DND-41 (cell line): ENCODE measurements at regions not wholly inside any gene's neighbourhood (a gene's known extent, or its start where the extent isn't known, plus 50 kb on each side); places are given as distances from the start of the nearest gene placed in this dataset.
"Not testable (repeated sequence)": the region's sequence is repeated elsewhere in the genome, so short reads cannot be mapped to it uniquely, and the experiment has no call there.

Source experiments
- ATAC-seq: fragments of 200-7000 bp; cut with Tn5 transposase; 3 replicates; pipeline ENCODE4 v1.9.1; 2021; ENCODE audit warnings: low read depth; ENCODE audit not compliant: insufficient read depth
- DNase-seq: peaks from one replicate; pipeline ENCODE4 v3.0.0-alpha.2; 2020
- H2AFZ ChIP-seq: 2 replicates; pipeline ENCODE4 v1.6.0; 2012; ENCODE audit warnings: low read depth, low read length
- H3K27ac ChIP-seq: 2 replicates; pipeline ENCODE4 v1.5.1; 2012; ENCODE audit warnings: low read length, inconsistent platforms
- H3K27me3 ChIP-seq: fragments of 200-600 bp; sonication (generic); 2 replicates; pipeline ENCODE4 v1.6.0; 2012; ENCODE audit warnings: low read length, mild to moderate bottlenecking, inconsistent platforms; ENCODE audit not compliant: insufficient read depth, poor library complexity
- H3K36me3 ChIP-seq: 2 replicates; pipeline ENCODE4 v1.5.1; 2012; ENCODE audit warnings: low read length, inconsistent platforms; ENCODE audit not compliant: insufficient read depth
- H3K4me1 ChIP-seq: 2 replicates; pipeline ENCODE4 v1.5.1; 2012; ENCODE audit warnings: mild to moderate bottlenecking, low read length; ENCODE audit not compliant: insufficient read depth
- H3K4me2 ChIP-seq: 2 replicates; pipeline ENCODE4 v1.6.0; 2012; ENCODE audit warnings: mild to moderate bottlenecking, moderate library complexity, low read length, inconsistent platforms; ENCODE audit not compliant: insufficient read depth
- H3K4me3 ChIP-seq, 2 experiments: fragments of 200-600 bp in 1 of 2; shearing (Covaris generic) in 1 of 2; 2 replicates each; pipeline ENCODE4 v1.5.1; 2012 to 2016; ENCODE audit warnings: inconsistent platforms in 2 of 2, low read length in 2 of 2, mild to moderate bottlenecking in 2 of 2, low read depth in 1 of 2, moderate library complexity in 1 of 2
- H3K79me2 ChIP-seq: 2 replicates; pipeline ENCODE4 v1.6.0; 2012; ENCODE audit warnings: low read length, inconsistent platforms; ENCODE audit not compliant: insufficient read depth
- H3K9ac ChIP-seq: 2 replicates; pipeline ENCODE4 v1.6.0; 2012; ENCODE audit warnings: low read depth, mild to moderate bottlenecking, inconsistent platforms, low read length, moderate library complexity
- H3K9me3 ChIP-seq: 2 replicates; pipeline ENCODE4 v1.5.1; 2012; ENCODE audit warnings: low read length, moderate library complexity, mild to moderate bottlenecking, inconsistent platforms; ENCODE audit not compliant: insufficient read depth, severe bottlenecking
- H4K20me1 ChIP-seq: 2 replicates; pipeline ENCODE4 v1.6.0; 2012; ENCODE audit warnings: low read length; ENCODE audit not compliant: insufficient read depth
- CTCF ChIP-seq: IDR thresholded peaks from 2 replicates; pipeline ENCODE4 v1.5.1; 2012; ENCODE audit warnings: borderline replicate concordance, low read length, moderate library complexity, mild to moderate bottlenecking; ENCODE audit not compliant: poor library complexity, severe bottlenecking; ENCODE audit errors: extremely low read depth
- EZH2 ChIP-seq: IDR thresholded peaks from 3 replicates; pipeline ENCODE4 v1.6.1; 2012; ENCODE audit warnings: borderline replicate concordance, low read depth, mild to moderate bottlenecking, moderate library complexity, low read length, inconsistent platforms; ENCODE audit not compliant: severe bottlenecking

DNA sequence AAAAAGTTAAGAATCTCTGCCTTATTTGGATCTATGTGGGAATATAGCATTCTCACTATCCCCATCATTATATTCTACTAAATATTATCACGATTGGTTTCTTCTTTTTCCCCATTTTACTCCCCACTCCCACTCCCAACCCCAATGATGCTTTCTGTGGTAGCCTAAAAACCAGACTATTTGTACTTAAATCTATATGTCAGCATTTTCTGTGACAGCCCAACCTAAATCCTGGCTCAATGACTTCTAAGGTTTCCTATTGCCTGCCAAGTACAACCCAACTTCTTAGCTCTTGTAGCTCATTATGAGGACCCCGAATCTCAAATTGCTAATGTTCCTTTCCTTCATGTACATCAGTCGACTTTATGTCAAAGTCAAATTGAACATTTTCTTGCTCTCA lies 598.6 kb downstream of the XPNPEP1 start:
- Histone ChIP-seq H3K27me3 (no peaks in the 10 kb centered on the region), H3K9ac (no peak overlapping the region), H3K4me2 (no peak overlapping the region), H3K27ac (no peak overlapping the region), H3K9me3 (no peaks in the 10 kb centered on the region), H2AFZ (no peak overlapping the region), H3K4me1 (no peaks in the 10 kb centered on the region), H4K20me1 (no peaks in the 10 kb centered on the region), H3K79me2 (no peaks in the 10 kb centered on the region), H3K4me3 (no peak overlapping the region), H3K36me3 (no peaks in the 10 kb centered on the region)
- no peak for TF ChIP-seq EZH2
- TF ChIP-seq CTCF: no peak
- ATAC-seq (no peak), DNase-seq (no peak)

- no peak overlapping the region for H3K27ac ChIP-seq
- H4K20me1 ChIP-seq: no peaks in the 10 kb centered on the region
- no peaks in the 10 kb centered on the region for H3K9me3 ChIP-seq
- no peaks in the 10 kb centered on the region for H3K36me3 ChIP-seq
- no peaks in the 10 kb centered on the region for H3K27me3 ChIP-seq
- H2AFZ ChIP-seq: no peak overlapping the region
- no peaks in the 10 kb centered on the region for H3K79me2 ChIP-seq
- no peaks in the 10 kb centered on the region for H3K4me1 ChIP-seq
- H3K9ac ChIP-seq: no peak overlapping the region
- no peak for ATAC-seq
- no peak for TF ChIP-seq CTCF
- TF ChIP-seq EZH2: no peak
- no peak for DNase-seq
- H3K4me2 ChIP-seq: no peak overlapping the region
- H3K4me3 ChIP-seq: no peak overlapping the region
These were observed 605.5 kb downstream of the XPNPEP1 start for GRCh38 chr10:109317746-109318366.

- H2AFZ ChIP-seq, H3K27ac ChIP-seq, H3K4me1 ChIP-seq, H3K4me3 ChIP-seq, H3K9ac ChIP-seq, H3K79me2 ChIP-seq, H3K4me2 ChIP-seq, ATAC-seq, H4K20me1 ChIP-seq, DNase-seq, H3K36me3 ChIP-seq, H3K9me3 ChIP-seq, H3K27me3 ChIP-seq: not testable (repeated sequence)
These were observed 609.3 kb downstream of the XPNPEP1 start for GRCh38 chr10:109314016-109314415.

GRCh38 chr10:109312555-109312954 lies 610.8 kb downstream of the XPNPEP1 start:
- H3K27me3 ChIP-seq, H3K4me2 ChIP-seq, H3K4me1 ChIP-seq, H3K4me3 ChIP-seq, H3K9me3 ChIP-seq, ATAC-seq, H3K36me3 ChIP-seq, H3K79me2 ChIP-seq, DNase-seq, H2AFZ ChIP-seq, H3K9ac ChIP-seq, H4K20me1 ChIP-seq, H3K27ac ChIP-seq: not testable (repeated sequence)

- Histone ChIP-seq H3K4me1 (no peaks in the 10 kb centered on the region), H3K9ac (no peak overlapping the region), H2AFZ (no peak overlapping the region), H3K27ac (no peak overlapping the region), H3K4me3 (no peak overlapping the region), H3K9me3 (no peaks in the 10 kb centered on the region), H3K4me2 (no peak overlapping the region), H3K36me3 (no peaks in the 10 kb centered on the region), H3K27me3 (no peaks in the 10 kb centered on the region), H4K20me1 (no peaks in the 10 kb centered on the region), H3K79me2 (no peaks in the 10 kb centered on the region)
- TF ChIP-seq CTCF (no peak), EZH2 (no peak)
- no peak for ATAC-seq
- DNase-seq: no peak
These were observed 614.3 kb downstream of the XPNPEP1 start for GRCh38 chr10:109308971-109309370.

- not testable (repeated sequence) for DNase-seq, H3K9me3 ChIP-seq, H3K36me3 ChIP-seq, H3K79me2 ChIP-seq, H3K4me2 ChIP-seq, H3K27me3 ChIP-seq, H3K27ac ChIP-seq, H3K9ac ChIP-seq, H4K20me1 ChIP-seq, ATAC-seq, H2AFZ ChIP-seq, H3K4me3 ChIP-seq, H3K4me1 ChIP-seq
These were observed 616.2 kb downstream of the XPNPEP1 start for GRCh38 chr10:109307102-109307501.
